ENCODE measurements at regions not wholly inside any gene's neighbourhood (a gene's known extent, or its start where the extent isn't known, plus 50 kb on each side); places are given as distances from the start of the nearest gene placed in this dataset.

DNA sequence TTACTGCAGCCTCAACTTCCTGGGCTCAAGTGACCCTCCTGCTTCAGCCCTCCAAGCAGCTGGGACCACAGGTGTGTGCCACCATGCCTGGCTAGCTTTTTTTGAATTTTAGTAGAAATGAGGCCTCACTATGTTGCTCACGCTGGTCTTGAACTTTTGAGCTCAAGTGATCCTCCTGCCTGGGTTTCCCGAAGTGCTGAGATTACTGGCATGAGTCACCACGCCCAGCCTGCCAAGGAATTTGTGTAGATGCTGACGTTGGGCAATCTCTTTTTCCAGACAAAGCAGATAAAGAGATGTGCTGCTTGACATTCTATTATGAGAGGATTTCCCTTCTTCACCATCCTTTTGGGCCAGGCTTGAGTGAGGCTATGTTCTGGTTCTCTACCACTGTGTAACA is 254.5 kb upstream of the RPS6KA3 start:
- TF ChIP-seq, protein P1, sequence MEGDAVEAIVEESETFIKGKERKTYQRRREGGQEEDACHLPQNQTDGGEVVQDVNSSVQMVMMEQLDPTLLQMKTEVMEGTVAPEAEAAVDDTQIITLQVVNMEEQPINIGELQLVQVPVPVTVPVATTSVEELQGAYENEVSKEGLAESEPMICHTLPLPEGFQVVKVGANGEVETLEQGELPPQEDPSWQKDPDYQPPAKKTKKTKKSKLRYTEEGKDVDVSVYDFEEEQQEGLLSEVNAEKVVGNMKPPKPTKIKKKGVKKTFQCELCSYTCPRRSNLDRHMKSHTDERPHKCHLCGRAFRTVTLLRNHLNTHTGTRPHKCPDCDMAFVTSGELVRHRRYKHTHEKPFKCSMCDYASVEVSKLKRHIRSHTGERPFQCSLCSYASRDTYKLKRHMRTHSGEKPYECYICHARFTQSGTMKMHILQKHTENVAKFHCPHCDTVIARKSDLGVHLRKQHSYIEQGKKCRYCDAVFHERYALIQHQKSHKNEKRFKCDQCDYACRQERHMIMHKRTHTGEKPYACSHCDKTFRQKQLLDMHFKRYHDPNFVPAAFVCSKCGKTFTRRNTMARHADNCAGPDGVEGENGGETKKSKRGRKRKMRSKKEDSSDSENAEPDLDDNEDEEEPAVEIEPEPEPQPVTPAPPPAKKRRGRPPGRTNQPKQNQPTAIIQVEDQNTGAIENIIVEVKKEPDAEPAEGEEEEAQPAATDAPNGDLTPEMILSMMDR (IDR thresholded peaks at IDR 0.05) = no peak
- no peak for TF ChIP-seq POLR2A (IDR thresholded peaks at IDR 0.05)
